NCI-H1105 (cell line): ENCODE measurements at regions not wholly inside any gene's neighbourhood (a gene's known extent, or its start where the extent isn't known, plus 50 kb on each side); places are given as distances from the start of the nearest gene placed in this dataset.
"Not testable (repeated sequence)": the region's sequence is repeated elsewhere in the genome, so short reads cannot be mapped to it uniquely, and the experiment has no call there.

Experiments
- DNase-seq: peaks from one replicate; lab custom pipeline; 2025; lab: John Stamatoyannopoulos, UW

- not testable (repeated sequence) for DNase-seq
Measured at GRCh38 chr14:105734241-105734640, 207.9 kb downstream of the TMEM121 start.

DNA sequence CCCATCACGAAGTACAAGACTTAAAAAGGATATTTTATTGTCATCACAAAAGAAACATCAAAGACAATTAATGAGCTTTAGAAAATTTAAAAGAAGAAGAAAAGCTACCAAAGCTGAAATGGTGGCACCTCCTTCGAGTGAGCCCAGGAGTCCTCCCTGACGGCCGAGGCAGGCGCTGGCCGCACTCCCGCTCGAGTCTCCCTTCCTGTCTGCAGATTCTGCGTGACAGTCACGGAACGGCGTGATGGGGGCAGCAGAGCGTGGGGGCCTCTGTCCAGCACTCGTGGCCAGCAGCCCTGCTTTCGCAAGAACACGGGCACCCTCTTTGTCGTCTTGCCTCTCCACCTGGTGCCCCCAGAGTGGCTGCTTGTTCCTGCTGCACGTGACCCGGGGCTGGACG, 209.9 kb downstream of the TMEM121 start:
- not testable (repeated sequence) for DNase-seq

GRCh38 chr14:105737504-105738246, 211.3 kb downstream of the TMEM121 start:
- no peak for DNase-seq

- DNase-seq, result no peak
Measured at GRCh38 chr14:105738638-105739037, 212.3 kb downstream of the TMEM121 start.

DNA sequence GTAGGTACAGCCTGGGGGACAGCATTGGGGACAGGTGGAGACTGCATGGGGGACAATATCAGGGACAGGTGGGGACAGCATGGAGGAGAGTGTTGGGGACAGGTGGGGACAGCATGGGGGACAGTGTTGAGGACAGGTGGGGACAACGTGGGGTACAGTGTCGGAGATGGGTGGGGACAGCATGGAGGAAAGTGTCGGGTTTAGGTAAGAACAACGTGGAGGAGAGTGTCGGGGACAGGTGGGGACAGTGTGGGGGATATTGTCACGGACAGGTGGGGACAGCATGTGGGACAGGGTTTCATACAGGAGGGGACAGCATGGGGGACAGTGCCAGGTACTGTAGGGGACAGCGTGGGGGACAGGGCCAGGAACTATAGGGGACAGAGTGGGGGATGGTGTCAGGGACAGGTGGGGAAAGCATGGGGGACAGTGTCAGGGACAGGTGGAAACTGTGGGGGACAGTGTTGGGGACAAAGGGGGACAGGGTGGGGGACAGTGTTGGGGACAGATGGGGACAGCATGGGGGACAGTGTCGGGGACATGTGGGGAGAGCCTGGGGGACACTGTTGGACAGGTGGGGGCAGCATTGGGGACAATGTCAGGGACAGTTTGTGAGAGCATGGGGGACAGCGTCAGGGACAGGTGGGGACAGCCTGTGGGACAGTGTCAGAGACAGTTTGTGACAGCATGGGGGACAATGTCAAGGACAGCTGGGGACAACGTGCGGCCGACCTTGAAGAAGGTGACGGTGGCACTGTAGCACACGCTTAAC, 213.1 kb downstream of the TMEM121 start:
- DNase-seq, result no peak

- DNase-seq, result not testable (repeated sequence)
Measured at GRCh38 chr14:105740272-105740671, 213.9 kb downstream of the TMEM121 start.

GRCh38 chr14:105740961-105741360, 214.6 kb downstream of the TMEM121 start:
- DNase-seq, result not testable (repeated sequence)

DNA sequence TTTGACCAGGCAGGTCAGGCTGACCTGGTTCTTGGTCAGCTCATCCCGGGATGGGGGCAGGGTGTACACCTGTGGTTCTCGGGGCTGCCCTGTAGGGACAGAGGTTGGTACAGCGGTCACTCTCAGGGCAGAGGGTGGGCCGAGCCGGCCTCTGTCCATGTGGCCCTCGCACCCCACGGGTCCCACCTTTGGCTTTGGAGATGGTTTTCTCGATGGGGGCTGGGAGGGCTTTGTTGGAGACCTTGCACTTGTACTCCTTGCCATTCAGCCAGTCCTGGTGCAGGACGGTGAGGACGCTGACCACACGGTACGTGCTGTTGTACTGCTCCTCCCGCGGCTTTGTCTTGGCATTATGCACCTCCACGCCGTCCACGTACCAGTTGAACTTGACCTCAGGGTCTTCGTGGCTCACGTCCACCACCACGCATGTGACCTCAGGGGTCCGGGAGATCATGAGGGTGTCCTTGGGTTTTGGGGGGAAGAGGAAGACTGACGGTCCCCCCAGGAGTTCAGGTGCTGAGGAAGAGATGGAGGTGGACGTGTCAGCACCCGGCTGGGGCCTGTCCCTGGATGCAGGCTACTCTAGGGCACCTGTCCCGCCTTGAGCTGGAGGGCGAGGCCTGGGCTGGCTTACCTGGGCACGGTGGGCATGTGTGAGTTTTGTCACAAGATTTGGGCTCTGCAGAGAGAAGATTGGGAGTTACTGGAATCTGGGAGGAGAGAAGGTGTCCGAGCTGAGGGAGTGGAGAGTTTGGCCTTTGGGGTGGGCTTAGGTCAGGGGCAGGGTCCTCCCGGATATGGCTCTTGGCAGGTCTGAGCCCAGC, 215.5 kb downstream of the TMEM121 start:
- DNase-seq, result not testable (repeated sequence)

DNA sequence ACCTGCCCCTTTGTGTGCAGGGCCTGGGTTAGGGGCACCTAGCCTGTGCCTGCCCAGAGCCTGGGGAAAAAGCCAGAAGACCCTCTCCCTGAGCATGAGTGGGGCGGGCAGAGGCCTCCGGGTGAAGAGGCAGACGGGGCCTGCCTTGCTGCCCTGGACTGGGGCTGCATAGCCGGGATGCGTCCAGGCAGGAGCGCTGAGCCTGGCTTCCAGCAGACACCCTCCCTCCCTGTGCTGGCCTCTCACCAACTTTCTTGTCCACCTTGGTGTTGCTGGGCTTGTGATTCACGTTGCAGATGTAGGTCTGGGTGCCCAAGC, 216.1 kb downstream of the TMEM121 start:
- no peak for DNase-seq

DNA sequence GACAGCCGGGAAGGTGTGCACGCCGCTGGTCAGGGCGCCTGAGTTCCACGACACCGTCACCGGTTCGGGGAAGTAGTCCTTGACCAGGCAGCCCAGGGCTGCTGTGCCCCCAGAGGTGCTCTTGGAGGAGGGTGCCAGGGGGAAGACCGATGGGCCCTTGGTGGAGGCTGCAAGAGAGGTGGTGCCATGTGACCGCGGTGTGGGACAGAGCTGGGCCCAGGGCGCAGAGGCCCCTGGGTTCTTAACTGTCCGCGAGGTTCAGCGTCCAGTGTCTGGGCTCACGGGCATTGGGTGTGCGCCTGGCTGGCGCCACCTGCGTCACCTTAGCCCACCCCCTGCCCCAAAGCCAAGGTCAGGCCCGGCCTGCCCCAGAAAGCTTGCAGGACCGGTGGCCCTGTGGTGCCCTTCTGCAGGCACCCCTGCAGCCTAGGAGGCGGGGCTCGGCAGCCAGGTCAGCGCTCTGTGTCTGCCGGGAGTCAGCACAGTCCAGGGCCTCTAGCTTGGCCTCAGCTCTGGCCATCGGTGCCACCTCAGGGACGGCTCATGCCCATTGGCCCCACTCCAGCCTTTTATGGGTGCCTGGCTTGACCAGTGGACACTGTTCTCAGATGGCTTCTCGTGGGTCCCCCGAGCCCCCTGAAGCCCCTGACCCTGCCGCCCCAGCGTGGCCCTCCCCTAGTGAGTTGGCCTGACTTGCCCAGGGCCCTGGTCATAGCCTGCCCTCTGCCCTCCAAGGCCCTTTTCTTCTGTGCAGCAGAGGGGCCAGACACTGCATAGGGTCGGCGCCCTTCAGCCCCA, 216.7 kb downstream of the TMEM121 start:
- not testable (repeated sequence) for DNase-seq

- not testable (repeated sequence) for DNase-seq
Measured at GRCh38 chr14:105744213-105744787, 217.9 kb downstream of the TMEM121 start.

DNA sequence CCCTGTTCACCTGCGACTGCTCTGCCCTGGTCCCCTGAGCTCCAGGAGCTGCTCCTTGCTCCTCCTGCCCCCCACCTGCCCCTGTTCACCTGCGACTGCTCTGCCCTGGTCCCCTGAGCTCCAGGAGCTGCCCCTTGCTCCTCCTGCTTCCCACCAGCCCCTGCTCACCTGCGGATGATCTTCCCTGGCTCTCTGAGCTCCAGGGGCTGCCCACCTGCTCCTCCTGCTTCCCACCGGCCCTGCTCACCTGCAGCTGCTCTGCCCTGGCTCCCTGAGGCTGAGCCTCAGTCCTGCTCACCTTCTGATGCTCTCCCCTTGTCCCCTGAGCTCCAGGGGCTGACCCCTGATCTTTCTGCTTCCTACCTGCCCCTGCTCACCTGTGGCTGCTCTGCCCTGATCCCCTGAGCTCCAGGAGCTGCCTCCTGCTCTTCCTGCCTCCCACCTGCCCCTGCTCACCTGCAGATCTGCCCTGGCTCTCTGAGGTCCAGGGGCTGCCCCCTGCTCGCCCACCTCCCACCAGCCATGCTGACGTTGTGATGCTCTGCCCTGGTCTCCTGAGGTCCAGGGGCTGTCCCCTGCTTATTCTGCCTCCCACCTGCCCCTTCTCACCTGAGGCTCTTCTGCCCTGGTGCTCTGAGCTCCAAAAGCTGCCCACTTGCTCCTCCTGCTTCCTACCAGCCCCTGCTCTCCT, 219.2 kb downstream of the TMEM121 start:
- no peak for DNase-seq

GRCh38 chr14:105746124-105746514, 219.7 kb downstream of the TMEM121 start:
- no peak for DNase-seq

DNA sequence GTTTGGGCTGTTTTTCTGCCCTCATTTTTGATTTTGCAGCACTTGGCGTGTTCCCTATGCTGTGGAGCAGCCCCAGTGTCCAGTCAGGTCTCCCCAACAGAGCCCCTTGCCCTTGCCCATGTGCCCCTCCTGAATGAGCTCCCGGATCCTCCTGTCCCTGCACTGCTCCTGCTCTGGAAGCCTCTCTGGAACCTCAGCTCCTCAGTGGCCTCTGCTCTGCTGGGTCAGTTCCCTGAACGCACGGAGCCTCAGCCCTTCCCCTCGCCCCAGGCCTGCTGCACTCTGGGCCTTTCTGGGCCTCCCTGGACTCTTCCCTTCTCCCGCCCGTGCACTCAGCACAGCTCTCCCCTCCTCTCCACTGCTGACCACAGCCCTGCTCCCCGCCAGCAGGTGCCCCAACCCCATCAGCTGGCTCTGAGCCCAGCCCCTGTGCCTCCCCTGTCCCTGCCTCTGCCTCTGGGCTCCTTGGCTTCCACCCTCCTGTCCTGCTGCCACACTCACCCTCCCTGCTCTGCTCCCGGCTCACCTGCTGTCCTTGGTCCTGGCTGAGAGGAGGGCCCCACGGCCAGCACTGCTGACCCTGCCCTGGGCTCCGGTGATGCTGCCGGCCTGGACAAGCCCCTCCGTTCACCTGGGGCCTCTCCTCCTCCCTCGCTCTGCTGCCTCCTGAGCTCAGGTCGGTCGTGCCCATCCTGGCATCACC, 220.6 kb downstream of the TMEM121 start:
- not testable (repeated sequence) for DNase-seq

GRCh38 chr14:105747503-105748203, 221.3 kb downstream of the TMEM121 start:
- not testable (repeated sequence) for DNase-seq

DNA sequence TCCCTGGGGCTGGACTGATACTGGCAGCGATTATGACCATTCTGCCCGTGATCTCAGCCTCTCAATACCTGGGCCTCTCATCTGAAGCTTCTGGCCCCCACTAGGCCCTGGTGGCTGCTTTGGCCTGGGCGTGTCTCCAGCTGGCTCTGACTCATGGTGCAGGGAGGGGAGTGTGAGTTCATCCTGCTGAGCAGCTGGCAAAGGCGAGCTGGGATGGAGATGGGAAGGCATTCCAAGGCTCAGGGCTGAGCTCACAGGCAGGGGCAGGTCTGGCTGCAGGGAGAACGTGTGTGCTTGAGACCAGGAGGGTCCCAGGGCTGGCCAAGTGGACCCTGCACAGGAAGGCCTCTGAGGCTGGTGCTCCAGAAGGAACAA, 221.8 kb downstream of the TMEM121 start:
- no peak for DNase-seq

DNA sequence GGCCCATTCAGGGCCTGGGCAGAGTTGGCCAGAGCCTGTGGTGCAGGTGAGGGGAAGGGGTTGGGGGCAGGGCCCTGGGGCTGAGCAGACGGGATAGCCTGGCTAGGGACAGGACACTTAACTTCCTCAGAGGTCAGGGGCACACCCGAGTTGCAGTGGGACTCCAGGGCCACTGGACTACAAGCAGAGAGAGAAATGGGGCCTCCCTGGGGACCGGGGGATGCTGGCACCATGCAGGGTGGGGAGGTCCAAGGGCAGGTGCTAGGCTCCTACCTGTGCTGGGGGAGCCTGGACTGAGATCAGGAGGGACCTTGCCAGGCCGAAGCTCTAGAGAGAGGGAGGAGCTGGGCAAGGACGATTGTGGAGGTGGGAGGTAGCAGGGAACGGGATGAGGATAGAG, 222.3 kb downstream of the TMEM121 start:
- not testable (repeated sequence) for DNase-seq

DNA sequence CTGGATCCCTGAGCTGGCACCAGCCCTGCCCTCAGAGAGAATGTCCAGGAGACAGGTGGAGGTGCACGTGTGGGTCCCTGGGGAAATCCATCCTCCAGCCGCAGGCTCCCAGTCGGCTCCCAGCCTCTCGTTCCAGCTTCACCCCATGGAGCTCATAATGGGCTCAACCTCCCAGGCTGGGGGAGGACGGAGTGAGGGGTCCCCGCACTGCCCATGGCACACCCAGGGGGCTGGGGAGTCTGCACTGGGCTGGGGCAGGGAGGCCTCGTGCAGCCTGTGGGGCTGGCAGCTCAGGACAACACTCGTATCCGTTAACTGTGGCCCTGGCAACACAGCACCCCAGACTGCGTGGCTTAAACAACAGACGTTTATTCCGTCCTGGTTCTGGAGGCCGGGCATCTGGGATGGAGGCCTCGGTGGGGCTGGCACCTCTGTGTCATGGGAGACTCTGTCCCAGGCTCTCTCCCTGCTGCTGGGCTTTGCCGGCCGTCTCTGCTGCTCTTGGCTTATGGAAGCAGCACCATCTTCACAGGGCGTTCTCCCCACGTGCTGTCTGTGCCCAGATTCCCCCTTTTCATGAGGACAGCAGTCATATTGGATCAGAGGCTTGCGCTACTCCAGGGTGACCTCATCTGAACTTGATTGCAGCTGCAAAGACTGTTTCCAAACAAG, 223.6 kb downstream of the TMEM121 start:
- not testable (repeated sequence) for DNase-seq

DNA sequence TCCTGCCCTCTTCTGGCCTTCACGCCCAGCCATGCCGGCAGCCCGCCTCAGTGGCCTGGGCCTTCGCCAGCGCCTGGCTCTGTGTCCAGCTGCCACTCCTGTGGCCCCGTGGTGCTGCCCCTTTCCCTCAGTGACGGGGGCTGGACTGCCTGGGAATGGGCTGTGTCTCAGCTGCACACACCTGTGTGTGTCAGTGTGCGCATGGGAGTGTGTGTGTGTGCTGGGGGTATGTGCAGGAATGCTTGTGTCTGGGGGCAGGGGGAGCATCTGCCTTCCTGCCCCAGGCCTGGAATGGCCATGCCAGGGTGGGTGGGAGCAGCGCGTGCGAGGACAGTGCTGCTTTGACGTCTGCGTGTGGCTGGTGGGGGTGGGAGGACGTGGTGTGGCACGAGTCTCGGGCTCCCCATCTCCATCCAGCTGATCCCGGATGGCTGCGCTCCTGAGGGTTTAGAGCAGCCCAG, 224.9 kb downstream of the TMEM121 start:
- DNase-seq, result not testable (repeated sequence)
